Transverse colon (tissue), 4 donors: ENCODE measurements at regions not wholly inside any gene's neighbourhood (a gene's known extent, or its start where the extent isn't known, plus 50 kb on each side); places are given as distances from the start of the nearest gene placed in this dataset.

Experiments
- POLR2A ChIP-seq: fragments of 450-650 bp; IDR thresholded peaks from one replicate; pipeline ENCODE4 v1.6.1; 2016; ENCODE audit warnings: antibody characterized with exemption, mild to moderate bottlenecking, moderate library complexity
- POLR2AphosphoS5 ChIP-seq, 3 donors: sonication (generic); formaldehyde crosslinking; IDR thresholded peaks; one replicate each; pipeline ENCODE4 v1.6.1; 2016; ENCODE audit warnings: antibody characterized with exemption in 3 of 3
- TF ChIP-seq, protein P1 (sequence below), 5 experiments: fragments of 200-600 bp in 3 of 5; fragments of 450-650 bp in 2 of 5; sonication (generic) in 3 of 5; IDR thresholded peaks; 1 replicate in 2 of 5; 2 replicates in 3 of 5; pipeline ENCODE4 v1.5.1; 2016 to 2017; ENCODE audit warnings: antibody characterized with exemption in 5 of 5, inconsistent platforms in 3 of 5, mild to moderate bottlenecking in 2 of 5, moderate library complexity in 1 of 5

DNA sequence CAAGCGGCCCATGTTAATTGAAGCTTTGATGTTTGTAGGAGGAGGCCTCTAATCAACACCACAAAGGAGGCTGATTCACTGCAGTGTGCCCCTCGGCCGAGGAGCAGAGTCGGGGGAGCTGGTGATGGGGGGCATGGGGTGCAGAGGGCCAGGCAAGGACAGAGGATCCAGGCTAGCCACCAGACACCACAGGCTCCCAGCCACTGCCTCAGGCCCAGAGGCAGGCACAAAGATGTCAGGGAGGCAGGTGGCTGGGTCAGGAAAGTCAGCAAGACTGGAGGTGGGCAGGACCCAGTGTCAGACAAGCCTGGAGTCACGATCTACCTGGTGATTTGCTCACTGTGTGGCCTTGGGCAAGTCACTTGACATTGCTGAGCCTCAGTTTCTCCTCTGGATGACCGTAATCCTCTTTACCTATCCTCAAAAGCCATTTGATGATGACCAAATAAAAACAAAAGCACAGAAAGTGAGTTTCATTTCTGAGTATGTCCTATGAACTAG lies 121.0 kb downstream of the BUD13 start:
- TF ChIP-seq, protein P1, sequence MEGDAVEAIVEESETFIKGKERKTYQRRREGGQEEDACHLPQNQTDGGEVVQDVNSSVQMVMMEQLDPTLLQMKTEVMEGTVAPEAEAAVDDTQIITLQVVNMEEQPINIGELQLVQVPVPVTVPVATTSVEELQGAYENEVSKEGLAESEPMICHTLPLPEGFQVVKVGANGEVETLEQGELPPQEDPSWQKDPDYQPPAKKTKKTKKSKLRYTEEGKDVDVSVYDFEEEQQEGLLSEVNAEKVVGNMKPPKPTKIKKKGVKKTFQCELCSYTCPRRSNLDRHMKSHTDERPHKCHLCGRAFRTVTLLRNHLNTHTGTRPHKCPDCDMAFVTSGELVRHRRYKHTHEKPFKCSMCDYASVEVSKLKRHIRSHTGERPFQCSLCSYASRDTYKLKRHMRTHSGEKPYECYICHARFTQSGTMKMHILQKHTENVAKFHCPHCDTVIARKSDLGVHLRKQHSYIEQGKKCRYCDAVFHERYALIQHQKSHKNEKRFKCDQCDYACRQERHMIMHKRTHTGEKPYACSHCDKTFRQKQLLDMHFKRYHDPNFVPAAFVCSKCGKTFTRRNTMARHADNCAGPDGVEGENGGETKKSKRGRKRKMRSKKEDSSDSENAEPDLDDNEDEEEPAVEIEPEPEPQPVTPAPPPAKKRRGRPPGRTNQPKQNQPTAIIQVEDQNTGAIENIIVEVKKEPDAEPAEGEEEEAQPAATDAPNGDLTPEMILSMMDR (IDR thresholded peaks at IDR 0.05) = no peak
- TF ChIP-seq POLR2AphosphoS5 (IDR thresholded peaks at IDR 0.05) (no peak), POLR2A (no peak)
